Peyer's patch (tissue), 4 donors: ENCODE measurements at regions not wholly inside any gene's neighbourhood (a gene's known extent, or its start where the extent isn't known, plus 50 kb on each side); places are given as distances from the start of the nearest gene placed in this dataset.

Source experiments
- POLR2A ChIP-seq, 2 donors: fragments of 450-650 bp; IDR thresholded peaks; one replicate each; pipeline ENCODE4 v1.5.1; 2017; ENCODE audit warnings: antibody characterized with exemption in 2 of 2, mild to moderate bottlenecking in 2 of 2, moderate library complexity in 2 of 2
- TF ChIP-seq, protein P1 (sequence below), 6 experiments: fragments of 450-650 bp in 4 of 6; fragments of 200-600 bp in 2 of 6; sonication (generic) in 1 of 6; IDR thresholded peaks; one replicate each; pipeline ENCODE4 v1.5.1; 2017 to 2019; ENCODE audit warnings: antibody characterized with exemption in 6 of 6, mild to moderate bottlenecking in 3 of 6, moderate library complexity in 1 of 6

DNA sequence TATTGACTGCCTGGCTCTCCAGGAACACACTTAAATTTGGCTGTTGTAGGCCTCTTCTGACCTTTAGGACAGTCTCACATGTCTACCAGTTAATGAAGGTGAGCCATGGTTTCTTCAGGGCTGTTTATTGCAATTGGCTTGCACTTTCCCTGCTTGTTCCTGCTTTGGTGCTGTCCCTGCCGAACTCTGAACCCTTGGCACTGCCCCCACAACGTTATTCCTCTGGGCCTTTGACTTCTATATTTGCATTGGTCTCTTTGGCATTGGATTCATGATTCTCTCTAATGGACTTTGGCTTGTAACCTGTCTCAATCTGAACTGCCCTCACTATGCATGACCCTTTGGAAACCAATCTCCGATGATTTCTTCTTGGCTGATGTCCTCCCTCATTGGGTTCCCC lies 299.4 kb downstream of the UTP18 start:
- TF ChIP-seq POLR2A (IDR thresholded peaks at IDR 0.05), result no peak
- TF ChIP-seq, protein P1, sequence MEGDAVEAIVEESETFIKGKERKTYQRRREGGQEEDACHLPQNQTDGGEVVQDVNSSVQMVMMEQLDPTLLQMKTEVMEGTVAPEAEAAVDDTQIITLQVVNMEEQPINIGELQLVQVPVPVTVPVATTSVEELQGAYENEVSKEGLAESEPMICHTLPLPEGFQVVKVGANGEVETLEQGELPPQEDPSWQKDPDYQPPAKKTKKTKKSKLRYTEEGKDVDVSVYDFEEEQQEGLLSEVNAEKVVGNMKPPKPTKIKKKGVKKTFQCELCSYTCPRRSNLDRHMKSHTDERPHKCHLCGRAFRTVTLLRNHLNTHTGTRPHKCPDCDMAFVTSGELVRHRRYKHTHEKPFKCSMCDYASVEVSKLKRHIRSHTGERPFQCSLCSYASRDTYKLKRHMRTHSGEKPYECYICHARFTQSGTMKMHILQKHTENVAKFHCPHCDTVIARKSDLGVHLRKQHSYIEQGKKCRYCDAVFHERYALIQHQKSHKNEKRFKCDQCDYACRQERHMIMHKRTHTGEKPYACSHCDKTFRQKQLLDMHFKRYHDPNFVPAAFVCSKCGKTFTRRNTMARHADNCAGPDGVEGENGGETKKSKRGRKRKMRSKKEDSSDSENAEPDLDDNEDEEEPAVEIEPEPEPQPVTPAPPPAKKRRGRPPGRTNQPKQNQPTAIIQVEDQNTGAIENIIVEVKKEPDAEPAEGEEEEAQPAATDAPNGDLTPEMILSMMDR (IDR thresholded peaks at IDR 0.05), result no peak
